H9 (cell line): ENCODE measurements at regions not wholly inside any gene's neighbourhood (a gene's known extent, or its start where the extent isn't known, plus 50 kb on each side); places are given as distances from the start of the nearest gene placed in this dataset.

Experiments used
- DNase-seq: peaks from one replicate; pipeline ENCODE4 v3.0.0-alpha.2; 2017
- H2AFZ ChIP-seq: one replicate; pipeline ENCODE4 v1.6.1; 2013; ENCODE audit warnings: mild to moderate bottlenecking, low read length, control low read depth, moderate library complexity
- H2AK5ac ChIP-seq: 2 replicates; pipeline ENCODE4 v1.6.1; 2013; ENCODE audit warnings: low read length, control low read depth, mixed read lengths; ENCODE audit not compliant: insufficient read length
- H2BK120ac ChIP-seq: one replicate; pipeline ENCODE4 v1.6.1; 2013; ENCODE audit warnings: low read depth, mild to moderate bottlenecking, low read length, control low read depth, inconsistent platforms; ENCODE audit not compliant: poor library complexity, severe bottlenecking
- H2BK12ac ChIP-seq: 2 replicates; pipeline ENCODE4 v1.6.1; 2013; ENCODE audit warnings: low read length, control low read depth, mixed read lengths, low read depth; ENCODE audit not compliant: insufficient read length
- H2BK15ac ChIP-seq: 2 replicates; pipeline ENCODE4 v1.6.1; 2013; ENCODE audit warnings: low read depth, low read length, control low read depth
- H2BK20ac ChIP-seq: one replicate; pipeline ENCODE4 v1.6.1; 2013; ENCODE audit warnings: low read depth, mild to moderate bottlenecking, low read length, control low read depth, inconsistent platforms; ENCODE audit not compliant: poor library complexity, severe bottlenecking
- H2BK5ac ChIP-seq: 2 replicates; pipeline ENCODE4 v1.6.1; 2013; ENCODE audit warnings: low read length, control low read depth, mixed read lengths; ENCODE audit not compliant: insufficient read length
- H3K14ac ChIP-seq: 2 replicates; pipeline ENCODE4 v1.6.1; 2013; ENCODE audit warnings: low read length, control low read depth; ENCODE audit not compliant: insufficient read depth
- H3K18ac ChIP-seq: 2 replicates; pipeline ENCODE4 v1.6.1; 2013; ENCODE audit warnings: low read depth, mild to moderate bottlenecking, mixed read lengths, low read length, control low read depth; ENCODE audit not compliant: insufficient read length
- H3K23ac ChIP-seq: 2 replicates; pipeline ENCODE4 v1.6.1; 2013; ENCODE audit warnings: low read length, control low read depth, mixed read lengths, low read depth; ENCODE audit not compliant: insufficient read length
- H3K23me2 ChIP-seq: 2 replicates; pipeline ENCODE4 v1.6.1; 2013; ENCODE audit warnings: low read depth, mild to moderate bottlenecking, mixed read lengths, low read length, control low read depth; ENCODE audit not compliant: insufficient read length, poor library complexity, severe bottlenecking
- H3K27ac ChIP-seq: 2 replicates; pipeline ENCODE4 v1.5.1; 2013; ENCODE audit warnings: low read length, control low read depth, mixed read lengths, low read depth; ENCODE audit not compliant: insufficient read length
- H3K27me3 ChIP-seq: 2 replicates; pipeline ENCODE4 v1.6.1; 2013; ENCODE audit warnings: low read length, control low read depth, inconsistent platforms; ENCODE audit not compliant: insufficient read depth
- H3K4ac ChIP-seq: 2 replicates; pipeline ENCODE4 v1.6.1; 2013; ENCODE audit warnings: low read depth, mild to moderate bottlenecking, control low read depth, inconsistent platforms, low read length, moderate library complexity
- H3K4me1 ChIP-seq: 2 replicates; pipeline ENCODE4 v1.6.1; 2013; ENCODE audit warnings: low read length, control low read depth, inconsistent platforms; ENCODE audit not compliant: insufficient read depth
- H3K4me2 ChIP-seq: 2 replicates; pipeline ENCODE4 v1.6.1; 2013; ENCODE audit warnings: low read length, control low read depth, mixed read lengths; ENCODE audit not compliant: insufficient read length, insufficient read depth
- H3K56ac ChIP-seq: 2 replicates; pipeline ENCODE4 v1.6.1; 2013; ENCODE audit warnings: low read depth, mild to moderate bottlenecking, mixed read lengths, low read length, control low read depth; ENCODE audit not compliant: insufficient read length
- H3K79me1 ChIP-seq: 2 replicates; pipeline ENCODE4 v1.6.1; 2013; ENCODE audit warnings: low read depth, mild to moderate bottlenecking, moderate library complexity, low read length, control low read depth, inconsistent platforms; ENCODE audit not compliant: insufficient read depth, poor library complexity, severe bottlenecking
- H3K79me2 ChIP-seq: 2 replicates; pipeline ENCODE4 v1.6.1; 2013; ENCODE audit warnings: low read length, control low read depth, inconsistent platforms; ENCODE audit not compliant: insufficient read depth
- H3K9ac ChIP-seq: 2 replicates; pipeline ENCODE4 v1.6.1; 2013; ENCODE audit warnings: low read length, control low read depth, mixed read lengths; ENCODE audit not compliant: insufficient read length; ENCODE audit errors: extremely low read depth
- H3K9me3 ChIP-seq: one replicate; pipeline ENCODE4 v1.6.1; 2013; ENCODE audit warnings: low read depth, low read length, inconsistent platforms; ENCODE audit not compliant: control insufficient read depth
- H3T11ph ChIP-seq: one replicate; pipeline ENCODE4 v1.6.1; 2013; ENCODE audit warnings: mild to moderate bottlenecking, low read length, control low read depth, inconsistent platforms
- H4K20me1 ChIP-seq: one replicate; pipeline ENCODE4 v1.6.1; 2013; ENCODE audit not compliant: control insufficient read depth, insufficient read length, insufficient read depth
- H4K5ac ChIP-seq: 2 replicates; pipeline ENCODE4 v1.6.1; 2013; ENCODE audit warnings: low read depth, mild to moderate bottlenecking, mixed read lengths, low read length, control low read depth; ENCODE audit not compliant: insufficient read length
- H4K8ac ChIP-seq: replicated peaks from 2 replicates; pipeline ENCODE4 v1.6.1; 2013; ENCODE audit warnings: low read length, control low read depth, mixed read lengths, low read depth; ENCODE audit not compliant: insufficient read length
- H4K91ac ChIP-seq: 2 replicates; pipeline ENCODE4 v1.6.1; 2013; ENCODE audit warnings: low read depth, mild to moderate bottlenecking, moderate library complexity, mixed read lengths, low read length, control low read depth; ENCODE audit not compliant: insufficient read length
- H3K27ac Mint-ChIP-seq, 3 experiments: 2 replicates in 2 of 3; 3 replicates in 1 of 3; pipeline ENCODE4 v1.8.0; 2020 to 2021; ENCODE audit warnings: mixed read lengths in 3 of 3, mild to moderate bottlenecking in 1 of 3, moderate library complexity in 1 of 3
- H3K27me3 Mint-ChIP-seq: 2 replicates; pipeline ENCODE4 v1.8.0; 2021; ENCODE audit warnings: low read depth, mild to moderate bottlenecking, moderate library complexity, mixed read lengths
- H3K36me3 Mint-ChIP-seq, 3 experiments: 2 replicates in 2 of 3; 3 replicates in 1 of 3; pipeline ENCODE4 v1.8.0; 2020 to 2021; ENCODE audit warnings: low read depth in 3 of 3, mixed read lengths in 3 of 3; ENCODE audit not compliant: insufficient read depth in 1 of 3
- H3K4me1 Mint-ChIP-seq, 2 experiments: 2 replicates each; pipeline ENCODE4 v1.8.0; 2020; ENCODE audit warnings: mixed read lengths in 2 of 2
- H3K4me3 Mint-ChIP-seq, 2 experiments: 2 replicates in 1 of 2; 3 replicates in 1 of 2; pipeline ENCODE4 v1.8.0; 2020 to 2021; ENCODE audit warnings: mild to moderate bottlenecking in 2 of 2, mixed read lengths in 2 of 2, moderate library complexity in 1 of 2
- H3K9me3 Mint-ChIP-seq, 2 experiments: 2 replicates in 1 of 2; 3 replicates in 1 of 2; pipeline ENCODE4 v1.8.0; 2020; ENCODE audit warnings: mild to moderate bottlenecking in 2 of 2, mixed read lengths in 2 of 2, moderate library complexity in 1 of 2
- WGBS: extraction: QIAGEN DNeasy Blood & Tissue Kit; methylation state at CpG from one replicate; pipeline ENCODE4 v1.1.7; 2013; ENCODE audit warnings: missing lambda C conversion rate, low lambda C conversion rate, mixed read lengths; ENCODE audit not compliant: insufficient read length; ENCODE audit errors: extremely low coverage; 5-methylcytosine and 5-hydroxymethylcytosine counted together
- TF ChIP-seq, protein P1 (sequence below): fragments of 200-600 bp; sonication (generic); conservative IDR thresholded peaks from 3 replicates; pipeline ENCODE4 v1.8.0; 2021; ENCODE audit warnings: antibody characterized with exemption, mild to moderate bottlenecking

DNA sequence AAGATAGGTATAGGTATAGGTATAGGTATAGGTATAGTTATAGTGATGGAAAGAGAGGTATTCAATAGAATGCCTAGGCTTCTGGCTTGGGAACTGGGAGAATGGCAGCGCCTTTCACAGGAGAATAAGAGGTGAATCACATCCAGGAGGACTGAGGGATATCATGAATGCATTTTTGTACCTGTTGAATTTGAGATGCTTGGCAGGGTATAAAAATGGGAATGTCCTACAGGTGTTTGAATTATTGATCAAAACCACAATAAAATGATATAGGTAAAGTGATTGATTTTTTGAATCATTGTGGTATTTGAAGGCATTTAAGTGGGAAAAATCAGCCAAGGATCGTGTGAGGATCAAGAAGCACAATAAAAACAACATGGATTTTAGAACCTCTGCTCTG, 119.2 kb upstream of the ARG1 start:
- WGBS = no CpG with 5 or more reads among the region's 2 CpGs
- Mint-ChIP-seq H3K4me1 (peaks cover 0 to 4% of the 10 kb centered on the region in 2 experiments; a peak in 1 of 4 replicates), H3K36me3 (no peaks in the 10 kb centered on the region), H3K4me3 (no peak overlapping the region), H3K9me3 (peaks cover 0 to 10% of the 10 kb centered on the region in 2 experiments; a peak in 3 of 5 replicates), H3K27ac (no peak overlapping the region), H3K27me3 (no peaks in the 10 kb centered on the region; the same call in 1 of the 2 replicates)
- no peaks in the 10 kb centered on the region for H3K4me1 ChIP-seq
- no peak overlapping the region for H3K14ac ChIP-seq
- H2AFZ ChIP-seq = no peak overlapping the region
- no peaks in the 10 kb centered on the region for H3K27me3 ChIP-seq
- TF ChIP-seq, protein P1, sequence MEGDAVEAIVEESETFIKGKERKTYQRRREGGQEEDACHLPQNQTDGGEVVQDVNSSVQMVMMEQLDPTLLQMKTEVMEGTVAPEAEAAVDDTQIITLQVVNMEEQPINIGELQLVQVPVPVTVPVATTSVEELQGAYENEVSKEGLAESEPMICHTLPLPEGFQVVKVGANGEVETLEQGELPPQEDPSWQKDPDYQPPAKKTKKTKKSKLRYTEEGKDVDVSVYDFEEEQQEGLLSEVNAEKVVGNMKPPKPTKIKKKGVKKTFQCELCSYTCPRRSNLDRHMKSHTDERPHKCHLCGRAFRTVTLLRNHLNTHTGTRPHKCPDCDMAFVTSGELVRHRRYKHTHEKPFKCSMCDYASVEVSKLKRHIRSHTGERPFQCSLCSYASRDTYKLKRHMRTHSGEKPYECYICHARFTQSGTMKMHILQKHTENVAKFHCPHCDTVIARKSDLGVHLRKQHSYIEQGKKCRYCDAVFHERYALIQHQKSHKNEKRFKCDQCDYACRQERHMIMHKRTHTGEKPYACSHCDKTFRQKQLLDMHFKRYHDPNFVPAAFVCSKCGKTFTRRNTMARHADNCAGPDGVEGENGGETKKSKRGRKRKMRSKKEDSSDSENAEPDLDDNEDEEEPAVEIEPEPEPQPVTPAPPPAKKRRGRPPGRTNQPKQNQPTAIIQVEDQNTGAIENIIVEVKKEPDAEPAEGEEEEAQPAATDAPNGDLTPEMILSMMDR = no peak
- H3K9ac ChIP-seq = no peak overlapping the region
- H3K23me2 ChIP-seq = no peaks in the 10 kb centered on the region
- H3K18ac ChIP-seq = no peak overlapping the region
- no peaks in the 10 kb centered on the region for H3K79me1 ChIP-seq
- no peak overlapping the region for H2BK120ac ChIP-seq
- H2BK5ac ChIP-seq = no peak overlapping the region
- H3K27ac ChIP-seq = no peak overlapping the region
- H4K8ac ChIP-seq = no peak overlapping the region
- no peak overlapping the region for H4K5ac ChIP-seq
- H2BK15ac ChIP-seq = no peak overlapping the region
- H3K4me2 ChIP-seq = no peak overlapping the region
- H3K23ac ChIP-seq = no peak overlapping the region
- H3K9me3 ChIP-seq = no peaks in the 10 kb centered on the region
- H2BK20ac ChIP-seq = no peak overlapping the region
- no peak for DNase-seq
- H3T11ph ChIP-seq = no peak overlapping the region
- no peaks in the 10 kb centered on the region for H3K79me2 ChIP-seq
- no peak overlapping the region for H3K4ac ChIP-seq
- no peak overlapping the region for H2BK12ac ChIP-seq
- H4K91ac ChIP-seq = no peak overlapping the region
- no peaks in the 10 kb centered on the region for H4K20me1 ChIP-seq
- H2AK5ac ChIP-seq = no peak overlapping the region
- no peak overlapping the region for H3K56ac ChIP-seq
